ENCODE measurements at regions not wholly inside any gene's neighbourhood (a gene's known extent, or its start where the extent isn't known, plus 50 kb on each side); places are given as distances from the start of the nearest gene placed in this dataset.

DNA sequence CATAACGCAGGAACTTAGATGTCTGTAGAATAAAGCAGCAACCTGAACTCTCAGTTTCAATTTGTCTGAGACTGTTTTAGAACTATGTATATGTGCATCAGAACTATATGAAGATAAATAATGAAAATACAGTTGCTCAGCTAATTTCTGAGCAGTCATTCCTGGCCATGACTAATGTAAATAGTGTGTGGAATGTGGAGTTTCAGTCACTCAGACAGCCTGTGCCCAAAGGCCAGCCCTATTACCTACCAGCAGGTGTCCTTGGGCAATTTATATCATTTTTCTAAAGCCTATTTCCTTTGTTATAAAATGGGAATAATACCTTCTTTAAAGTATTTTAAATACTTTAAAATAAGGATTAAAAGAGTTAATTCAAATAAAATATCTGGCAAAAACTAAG is 56.0 kb upstream of the RELL1 start:
- no peak for DNase-seq (ENCODE audit: low spot score)
- intact Hi-C loops (cut with DNase I), result no loop called here

DNA sequence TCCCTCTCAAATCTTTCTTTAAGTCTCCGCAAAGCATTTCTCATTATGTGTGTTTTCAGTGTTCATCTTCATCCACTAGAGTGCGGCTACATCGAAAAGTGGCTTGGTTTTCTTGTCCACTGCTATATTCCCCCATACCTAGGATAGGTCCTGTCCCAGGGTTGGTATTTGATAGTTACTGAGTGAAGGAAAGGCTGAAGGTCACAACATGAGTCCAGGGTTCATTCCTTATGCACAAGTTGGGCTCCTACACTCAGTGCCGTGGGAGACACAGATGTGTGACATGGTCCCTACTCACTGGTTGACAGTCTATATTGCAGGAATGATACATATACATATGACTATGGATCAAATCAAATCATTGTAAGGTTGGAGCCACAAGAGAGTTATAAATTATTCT is 55.4 kb upstream of the RELL1 start:
- DNase-seq (ENCODE audit: low spot score), result no peak
- intact Hi-C loops (cut with DNase I), result no loop called here

GRCh38 chr4:37740546-37740945 is 54.4 kb upstream of the RELL1 start:
- intact Hi-C loops (cut with DNase I), result no loop called here
- DNase-seq (ENCODE audit: low spot score), result no peak

GRCh38 chr4:37737466-37737865 is 51.3 kb upstream of the RELL1 start:
- no peak for DNase-seq (ENCODE audit: low spot score)
- intact Hi-C loops (cut with DNase I), result no loop called here

Data from posterior vena cava (tissue), 2 donors.